ENCODE measurements at regions not wholly inside any gene's neighbourhood (a gene's known extent, or its start where the extent isn't known, plus 50 kb on each side); places are given as distances from the start of the nearest gene placed in this dataset.

GRCh38 chr22:49042066-49042465 lies 785.6 kb downstream of the BRD1 start:
- no peak for DNase-seq (ENCODE audit: low read depth, low spot score)
- in situ Hi-C loops (cut with HindIII; ENCODE audit: low pct_unique_long_range_greater_than_20kb, low sequenced_read_pairs) = no loop called here

- in situ Hi-C loops (cut with HindIII; ENCODE audit: low pct_unique_long_range_greater_than_20kb, low sequenced_read_pairs) = no loop called here
Observed at GRCh38 chr22:49040754-49041467, 786.8 kb downstream of the BRD1 start.

GRCh38 chr22:49040111-49040510 lies 787.6 kb downstream of the BRD1 start:
- in situ Hi-C loops (cut with HindIII; ENCODE audit: low pct_unique_long_range_greater_than_20kb, low sequenced_read_pairs) = no loop called here
- no peak for DNase-seq (ENCODE audit: low read depth, low spot score)

More at GRCh38 chr22:49040754-49041467, 786.8 kb downstream of the BRD1 start:
- DNase-seq (ENCODE audit: low read depth, low spot score) = no peak

GRCh38 chr22:49039625-49040024 lies 788.0 kb downstream of the BRD1 start:
- in situ Hi-C loops (cut with HindIII; ENCODE audit: low pct_unique_long_range_greater_than_20kb, low sequenced_read_pairs) = no loop called here
- no peak for DNase-seq (ENCODE audit: low read depth, low spot score)

- no peak for DNase-seq (ENCODE audit: low read depth, low spot score)
- in situ Hi-C loops (cut with HindIII; ENCODE audit: low pct_unique_long_range_greater_than_20kb, low sequenced_read_pairs) = no loop called here
Observed at GRCh38 chr22:49037701-49038245, 789.9 kb downstream of the BRD1 start.

- DNase-seq (ENCODE audit: low read depth, low spot score) = no peak
- in situ Hi-C loops (cut with HindIII; ENCODE audit: low pct_unique_long_range_greater_than_20kb, low sequenced_read_pairs) = no loop called here
Observed at GRCh38 chr22:49036513-49036912, 791.2 kb downstream of the BRD1 start.

GRCh38 chr22:49035818-49036457 lies 791.7 kb downstream of the BRD1 start:
- in situ Hi-C loops (cut with HindIII; ENCODE audit: low pct_unique_long_range_greater_than_20kb, low sequenced_read_pairs) = no loop called here
- no peak for DNase-seq (ENCODE audit: low read depth, low spot score)

GRCh38 chr22:49034836-49035817 lies 792.5 kb downstream of the BRD1 start:
- DNase-seq (ENCODE audit: low read depth, low spot score) = no peak
- in situ Hi-C loops (cut with HindIII; ENCODE audit: low pct_unique_long_range_greater_than_20kb, low sequenced_read_pairs) = no loop called here

- in situ Hi-C loops (cut with HindIII; ENCODE audit: low pct_unique_long_range_greater_than_20kb, low sequenced_read_pairs) = no loop called here
- DNase-seq (ENCODE audit: low read depth, low spot score) = no peak
Observed at GRCh38 chr22:49033616-49034015, 794.1 kb downstream of the BRD1 start.

GRCh38 chr22:49032821-49033220 lies 794.9 kb downstream of the BRD1 start:
- in situ Hi-C loops (cut with HindIII; ENCODE audit: low pct_unique_long_range_greater_than_20kb, low sequenced_read_pairs) = no loop called here
- no peak for DNase-seq (ENCODE audit: low read depth, low spot score)

GRCh38 chr22:49031746-49032330 lies 795.8 kb downstream of the BRD1 start:
- no peak for DNase-seq (ENCODE audit: low read depth, low spot score)
- in situ Hi-C loops (cut with HindIII; ENCODE audit: low pct_unique_long_range_greater_than_20kb, low sequenced_read_pairs) = no loop called here

- in situ Hi-C loops (cut with HindIII; ENCODE audit: low pct_unique_long_range_greater_than_20kb, low sequenced_read_pairs) = no loop called here
Observed at GRCh38 chr22:49028111-49028510, 799.6 kb downstream of the BRD1 start.

GRCh38 chr22:49027368-49027670 lies 800.4 kb downstream of the BRD1 start:
- no peak for DNase-seq (ENCODE audit: low read depth, low spot score)
- in situ Hi-C loops (cut with HindIII; ENCODE audit: low pct_unique_long_range_greater_than_20kb, low sequenced_read_pairs) = no loop called here

More at GRCh38 chr22:49028111-49028510, 799.6 kb downstream of the BRD1 start:
- no peak for DNase-seq (ENCODE audit: low read depth, low spot score)

- in situ Hi-C loops (cut with HindIII; ENCODE audit: low pct_unique_long_range_greater_than_20kb, low sequenced_read_pairs) = no loop called here
- DNase-seq (ENCODE audit: low read depth, low spot score) = peak; percentile 30
Observed at GRCh38 chr22:49026494-49027367, 800.9 kb downstream of the BRD1 start.

GRCh38 chr22:49025791-49026493 lies 801.7 kb downstream of the BRD1 start:
- in situ Hi-C loops (cut with HindIII; ENCODE audit: low pct_unique_long_range_greater_than_20kb, low sequenced_read_pairs) = no loop called here
- DNase-seq (ENCODE audit: low read depth, low spot score) = no peak

GRCh38 chr22:49024775-49025440 lies 802.8 kb downstream of the BRD1 start:
- no peak for DNase-seq (ENCODE audit: low read depth, low spot score)
- in situ Hi-C loops (cut with HindIII; ENCODE audit: low pct_unique_long_range_greater_than_20kb, low sequenced_read_pairs) = no loop called here

All from SK-MEL-5 (cell line).